Endothelial cell of umbilical vein (primary cell): ENCODE measurements at regions not wholly inside any gene's neighbourhood (a gene's known extent, or its start where the extent isn't known, plus 50 kb on each side); places are given as distances from the start of the nearest gene placed in this dataset.
A peak's percentile ranks its signal among the peaks of the same experiment; 100 is the strongest.

Source experiments
- BruUV-seq: library from RNA; stranded (reverse); fragments of 400-500 nt; replicated peaks from 2 replicates; lab custom pipeline; 2021; lab: Mats Ljungman, UMichigan
- CTCF ChIA-PET: fragments of 300-600, 350-600 bp; sonication (Branson Sonifier 250); formaldehyde crosslinking; loops from one replicate; lab custom pipeline; 2021; ENCODE audit warnings: antibody characterized with exemption, inconsistent platforms; lab: Charles Lee
- POLR2A ChIA-PET: fragments of 300-600, 350-600 bp; sonication (Branson Sonifier 250); formaldehyde crosslinking; loops from one replicate; lab custom pipeline; 2021; ENCODE audit warnings: antibody characterized with exemption, inconsistent platforms; lab: Charles Lee
- DNase-seq: peaks from one replicate; pipeline ENCODE4 v3.0.0-alpha.2; 2011; ENCODE audit warnings: low read depth, low spot score
- FAIRE-seq: peaks from 2 replicates; lab custom pipeline; 2011; peaks lifted over from hg19 to GRCh38; lab: Jason Lieb, UNC
- H2AFZ ChIP-seq: 2 replicates; pipeline ENCODE4 v1.6.0; 2012; ENCODE audit warnings: low read depth, low read length, control low read depth, inconsistent platforms
- H3K27ac ChIP-seq: 2 replicates; pipeline ENCODE4 v1.5.1; 2011; ENCODE audit warnings: low read depth, mild to moderate bottlenecking, control low read depth, low read length, moderate library complexity; ENCODE audit not compliant: insufficient read depth
- H3K27me3 ChIP-seq, 2 experiments: 2 replicates each; pipeline versions ENCODE4 v1.6.0 to v1.6.1; 2011; ENCODE audit warnings: low read length in 2 of 2, mixed read lengths in 1 of 2; ENCODE audit not compliant: control insufficient read depth in 2 of 2, insufficient read depth in 2 of 2
- H3K36me3 ChIP-seq, 2 experiments: 2 replicates in 1 of 2; 3 replicates in 1 of 2; pipeline ENCODE4 v1.5.1; 2011; ENCODE audit warnings: low read length in 2 of 2, mild to moderate bottlenecking in 1 of 2, moderate library complexity in 1 of 2; ENCODE audit not compliant: control insufficient read depth in 2 of 2, insufficient read depth in 2 of 2; ENCODE audit errors: extremely low read depth in 1 of 2
- H3K4me1 ChIP-seq: 3 replicates; pipeline ENCODE4 v1.5.1; 2011; ENCODE audit warnings: mild to moderate bottlenecking, low read length; ENCODE audit not compliant: control insufficient read depth, insufficient read depth; ENCODE audit errors: extremely low read depth
- H3K4me2 ChIP-seq: 2 replicates; pipeline ENCODE4 v1.6.1; 2011; ENCODE audit warnings: low read length, control low read depth, mixed read lengths; ENCODE audit not compliant: insufficient read depth
- H3K4me3 ChIP-seq, 3 experiments: fragments of 200-600 bp in 1 of 3; sonication (generic), shearing (Covaris generic) in 1 of 3; replicated peaks in 1 of 3; 2 replicates each; pipeline ENCODE4 v1.5.1; 2011 to 2016; ENCODE audit warnings: control low read depth in 3 of 3, low read length in 3 of 3, mild to moderate bottlenecking in 2 of 3, inconsistent platforms in 1 of 3, low read depth in 1 of 3, moderate library complexity in 1 of 3; ENCODE audit not compliant: insufficient read depth in 1 of 3
- H3K79me2 ChIP-seq: 2 replicates; pipeline ENCODE4 v1.6.0; 2012; ENCODE audit warnings: low read length, inconsistent platforms; ENCODE audit not compliant: control insufficient read depth, insufficient read depth
- H3K9ac ChIP-seq: replicated peaks from 2 replicates; pipeline ENCODE3; 2011; ENCODE audit warnings: low read length, control low read depth; ENCODE audit not compliant: insufficient read depth; ENCODE audit errors: extremely low read depth
- H3K9me1 ChIP-seq: replicated peaks from 3 replicates; pipeline ENCODE4 v1.6.0; 2011; ENCODE audit warnings: mild to moderate bottlenecking, low read length; ENCODE audit not compliant: control insufficient read depth, insufficient read depth; ENCODE audit errors: extremely low read depth
- H3K9me3 ChIP-seq: replicated peaks from 2 replicates; pipeline ENCODE4 v1.5.1; 2012; ENCODE audit warnings: low read length, inconsistent platforms; ENCODE audit not compliant: control insufficient read depth, insufficient read depth
- H4K20me1 ChIP-seq: replicated peaks from 2 replicates; pipeline ENCODE3; 2011; ENCODE audit warnings: mild to moderate bottlenecking, low read length; ENCODE audit not compliant: control insufficient read depth, insufficient read depth; ENCODE audit errors: extremely low read depth
- CTCF ChIP-seq, 2 donors: IDR thresholded peaks; 1 replicate in 1 of 2; 2 replicates in 1 of 2; pipeline ENCODE4 v1.5.1; 2011; ENCODE audit warnings: low read length in 2 of 2, mild to moderate bottlenecking in 2 of 2, moderate library complexity in 2 of 2, control low read depth in 1 of 2, inconsistent platforms in 1 of 2, low read depth in 1 of 2; ENCODE audit not compliant: insufficient read depth in 1 of 2; ENCODE audit errors: extremely low read depth in 1 of 2
- EZH2 ChIP-seq: IDR thresholded peaks from 2 replicates; pipeline ENCODE4 v1.6.1; 2012; ENCODE audit warnings: borderline replicate concordance, low read depth, mild to moderate bottlenecking, moderate library complexity, low read length, inconsistent platforms; ENCODE audit not compliant: severe bottlenecking
- FOS ChIP-seq: IDR thresholded peaks from 2 replicates; pipeline ENCODE4 v1.6.1; 2011; ENCODE audit warnings: mild to moderate bottlenecking, low read length, moderate library complexity, borderline replicate concordance; ENCODE audit not compliant: insufficient read depth
- GATA2 ChIP-seq: IDR thresholded peaks from 2 replicates; pipeline ENCODE4 v1.7.0; 2011; ENCODE audit warnings: low read depth, mild to moderate bottlenecking, moderate library complexity, mixed read lengths, low read length; ENCODE audit not compliant: insufficient read length, insufficient read depth
- JUN ChIP-seq: IDR thresholded peaks from 2 replicates; pipeline ENCODE4 v1.6.1; 2011; ENCODE audit warnings: borderline replicate concordance, low read depth; ENCODE audit not compliant: insufficient read length, insufficient read depth
- MAX ChIP-seq: IDR thresholded peaks from 2 replicates; pipeline ENCODE4 v1.6.1; 2011; ENCODE audit not compliant: insufficient read depth, insufficient read length
- MYC ChIP-seq: IDR thresholded peaks from one replicate; pipeline ENCODE4 v1.6.1; 2011; ENCODE audit warnings: mild to moderate bottlenecking, low read depth, low read length
- POLR2A ChIP-seq: IDR thresholded peaks from 2 replicates; pipeline ENCODE4 v1.6.1; 2012; ENCODE audit warnings: low read depth, mild to moderate bottlenecking, control low read depth, low read length
- POLR2AphosphoS5 ChIP-seq: IDR thresholded peaks from 2 replicates; pipeline ENCODE4 v1.6.1; 2012; ENCODE audit warnings: low read depth, mild to moderate bottlenecking, control low read depth, low read length, moderate library complexity; ENCODE audit not compliant: insufficient read depth
- dilution Hi-C: fragments of 300-500 bp; cut with MboI; formaldehyde crosslinking; loops from one replicate; pipeline ENCODE4 v1.15.0; 2019; ENCODE audit warnings: low sequenced_read_pairs; ENCODE audit not compliant: extremely low pct_ligation_motif_present
- intact Hi-C: fragments of 100-400 bp; cut with micrococcal nuclease; formaldehyde crosslinking; loops from one replicate; pipeline ENCODE4 v1.10.0; 2022

- no TSS peak for BruUV-seq
- ChIA-PET CTCF (no interaction called here), POLR2A (no interaction called here)
- Histone ChIP-seq H3K9me1 (no peaks in the 10 kb centered on the region), H3K36me3 (no peaks in the 10 kb centered on the region), H3K4me2 (no peak overlapping the region), H3K27me3 (no peaks in the 10 kb centered on the region), H3K4me1 (no peaks in the 10 kb centered on the region), H2AFZ (no peak overlapping the region), H4K20me1 (no peaks in the 10 kb centered on the region), H3K27ac (no peak overlapping the region), H3K9me3 (no peaks in the 10 kb centered on the region), H3K9ac (no peak overlapping the region), H3K4me3 (no peak overlapping the region), H3K79me2 (no peaks in the 10 kb centered on the region)
- DNase-seq (peak; percentile 51), FAIRE-seq (no peak)
- intact Hi-C loops, result no loop called here
- dilution Hi-C loops, result no loop called here
- TF ChIP-seq JUN (no peak), MYC (no peak), CTCF (IDR thresholded peaks at IDR 0.05; ENCODE audit: extremely low read depth in 1 of 2, insufficient read depth in 1 of 2, low read depth in 1 of 2, low read length in 2 of 2) (no peak), POLR2A (no peak), POLR2AphosphoS5 (no peak), MAX (no peak), EZH2 (no peak), GATA2 (no peak), FOS (no peak)
Measured at GRCh38 chr5:158287643-158288271, 428.8 kb upstream of the CLINT1 start.
